Ammon's horn (tissue), 1 donor: ENCODE measurements at regions not wholly inside any gene's neighbourhood (a gene's known extent, or its start where the extent isn't known, plus 50 kb on each side); places are given as distances from the start of the nearest gene placed in this dataset.
A peak's percentile ranks its signal among the peaks of the same experiment; 100 is the strongest.

Experiments used
- DNase-seq: peaks from one replicate; pipeline ENCODE4 v3.0.0-alpha.2; 2016; ENCODE audit warnings: low spot score

DNA sequence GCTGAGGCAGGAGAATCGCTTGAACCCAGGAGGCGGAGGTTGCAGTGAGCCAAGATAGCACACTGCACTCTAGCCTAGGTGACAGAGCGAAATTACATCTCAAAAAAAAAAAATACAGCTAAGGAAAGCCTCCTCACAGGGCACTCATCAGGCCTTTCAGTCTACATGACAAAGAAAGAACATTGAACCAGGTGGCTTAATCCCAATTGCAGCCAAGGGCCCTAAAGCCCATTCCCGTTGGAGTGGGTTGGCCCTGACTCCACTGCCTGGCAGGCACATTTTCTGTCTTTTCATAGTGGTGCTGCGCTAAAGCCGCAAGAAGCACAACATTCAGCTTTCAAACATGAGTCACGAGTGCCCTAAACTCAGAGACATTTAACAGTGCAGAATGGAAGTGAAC lies 372.5 kb downstream of the RNF144A start:
- no peak for DNase-seq

DNA sequence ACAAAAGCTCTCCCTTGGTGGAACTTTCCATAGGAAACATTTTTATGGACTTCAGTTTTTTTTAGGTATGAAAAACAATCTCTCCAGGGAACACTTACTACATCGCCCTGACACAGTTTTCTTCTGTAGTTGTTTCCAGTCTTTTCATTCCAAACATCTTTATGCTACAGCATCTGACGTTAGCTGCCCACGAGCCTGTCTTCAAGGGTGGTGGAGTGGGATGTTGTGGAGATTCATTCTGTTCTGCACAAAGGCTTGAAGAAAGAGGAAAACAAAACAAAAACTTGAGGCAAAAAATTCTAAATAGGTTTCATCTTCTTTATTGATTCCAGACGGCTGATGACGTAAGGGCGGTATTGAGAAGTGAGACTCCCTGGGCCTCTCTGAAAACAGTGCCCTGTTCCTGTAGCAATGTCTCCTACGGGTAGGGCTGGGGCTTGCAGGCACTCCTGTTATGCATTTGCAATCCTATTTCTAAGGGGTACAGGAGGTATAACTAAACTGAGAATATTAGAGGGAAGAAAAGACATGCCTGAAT lies 375.0 kb downstream of the RNF144A start:
- DNase-seq, result no peak

DNA sequence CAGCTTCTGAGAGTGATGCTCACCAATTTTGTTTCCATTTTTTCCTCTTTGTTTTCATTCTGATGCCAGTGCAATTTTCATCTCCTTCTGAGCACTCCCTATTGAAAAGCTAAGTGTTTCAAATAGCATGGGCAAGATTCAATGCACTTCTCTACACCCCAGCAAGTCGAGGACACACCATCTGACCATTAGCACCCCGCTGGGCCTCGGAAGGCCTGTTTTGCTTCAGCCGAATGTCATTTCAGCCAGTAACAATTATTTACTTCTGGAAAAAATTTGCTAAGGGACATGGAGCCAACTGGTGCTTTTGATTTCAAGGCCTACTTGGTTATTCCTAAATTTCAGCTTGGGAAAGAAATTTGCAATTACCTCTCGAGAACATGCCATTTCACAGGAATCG lies 392.4 kb downstream of the RNF144A start:
- no peak for DNase-seq

DNA sequence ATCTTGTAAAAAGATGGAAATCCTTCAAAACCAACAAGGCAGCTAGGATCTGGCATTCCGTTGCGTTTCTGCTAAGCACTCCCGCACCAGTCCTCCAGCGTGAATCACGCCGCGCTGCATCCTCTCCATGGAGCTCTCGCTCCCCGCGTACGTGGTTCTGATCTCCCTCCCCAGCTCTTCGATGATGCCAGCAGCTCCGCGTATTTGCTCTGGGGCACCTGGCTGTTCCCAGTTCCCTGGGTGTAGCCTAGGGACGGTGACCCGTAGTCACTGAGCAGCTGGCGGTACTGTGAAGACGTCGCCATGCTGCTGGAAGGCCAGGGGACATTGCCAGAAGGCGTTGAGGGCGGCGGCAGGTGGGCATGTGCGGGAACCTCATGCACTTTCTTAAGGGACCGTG lies 407.5 kb downstream of the RNF144A start:
- no peak for DNase-seq

GRCh38 chr2:7325186-7325585 lies 408.0 kb downstream of the RNF144A start:
- no peak for DNase-seq

DNA sequence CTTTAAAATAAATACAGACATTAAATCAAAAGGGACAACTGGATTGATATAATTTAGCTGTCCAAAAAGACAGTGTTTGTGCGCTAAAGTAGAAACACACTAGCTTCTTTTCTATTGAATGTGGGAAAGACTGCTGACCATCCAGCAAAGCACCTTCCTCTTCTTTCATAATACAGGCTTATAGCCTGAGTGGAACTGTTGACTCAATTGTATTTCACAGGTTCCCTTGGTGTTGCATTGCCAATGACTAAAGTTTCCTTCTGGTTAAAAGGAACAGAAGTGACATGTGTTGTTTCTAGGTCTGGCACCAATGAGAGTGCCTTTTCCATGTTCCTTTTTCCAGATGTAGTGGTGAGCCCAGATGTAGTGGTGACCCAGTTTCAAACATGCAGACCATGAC lies 412.3 kb downstream of the RNF144A start:
- no peak for DNase-seq

DNA sequence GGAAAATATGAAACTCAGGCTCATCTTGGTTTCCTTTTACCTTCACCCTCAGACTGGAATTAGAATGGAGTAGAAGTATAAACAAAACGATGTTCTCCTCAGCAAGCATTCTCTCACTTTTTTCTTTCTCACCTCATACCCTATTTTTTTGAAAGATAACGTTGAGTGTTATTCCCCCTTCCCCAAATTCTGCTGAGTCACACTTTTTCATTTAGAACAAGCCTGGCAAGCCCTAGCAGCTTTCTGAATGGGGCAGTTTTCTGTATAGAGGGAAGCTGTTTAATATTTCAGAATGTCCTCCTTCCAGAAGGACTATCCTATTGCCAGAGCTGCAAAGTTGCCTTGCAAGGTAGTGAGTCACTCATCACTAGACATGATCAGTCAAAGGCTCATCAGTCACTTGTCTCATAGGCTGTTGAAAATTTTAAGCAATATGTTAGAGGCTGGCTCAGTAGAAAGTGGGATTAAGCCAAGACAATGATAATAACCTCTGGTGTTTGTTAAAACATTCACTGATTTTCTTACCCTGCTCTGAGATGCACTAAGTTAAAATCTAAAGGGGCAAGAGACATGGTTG lies 416.1 kb downstream of the RNF144A start:
- no peak for DNase-seq

GRCh38 chr2:7333960-7334493 lies 416.8 kb downstream of the RNF144A start:
- DNase-seq, result no peak

- DNase-seq, result no peak
Observed at GRCh38 chr2:7338961-7339360, 421.7 kb downstream of the RNF144A start.

DNA sequence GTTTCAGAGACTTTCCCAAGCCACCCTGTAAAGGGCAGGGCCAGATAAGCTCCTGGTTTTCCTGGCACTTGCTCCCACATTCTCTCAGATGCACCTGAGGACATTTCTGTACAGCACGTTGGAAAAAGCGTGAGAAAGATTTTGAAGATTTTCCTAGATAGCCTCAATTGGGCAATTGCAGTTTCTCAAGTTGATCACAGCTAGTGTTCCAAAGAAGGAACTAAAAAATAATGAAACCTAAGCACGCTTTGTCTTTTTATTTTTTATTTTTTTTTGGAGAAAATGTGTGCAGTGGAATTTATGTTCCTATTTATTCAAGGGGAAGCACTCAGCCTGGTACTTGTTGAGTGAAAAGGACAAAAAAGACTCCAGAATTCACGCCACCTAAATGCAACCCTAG lies 429.1 kb downstream of the RNF144A start:
- no peak for DNase-seq

DNA sequence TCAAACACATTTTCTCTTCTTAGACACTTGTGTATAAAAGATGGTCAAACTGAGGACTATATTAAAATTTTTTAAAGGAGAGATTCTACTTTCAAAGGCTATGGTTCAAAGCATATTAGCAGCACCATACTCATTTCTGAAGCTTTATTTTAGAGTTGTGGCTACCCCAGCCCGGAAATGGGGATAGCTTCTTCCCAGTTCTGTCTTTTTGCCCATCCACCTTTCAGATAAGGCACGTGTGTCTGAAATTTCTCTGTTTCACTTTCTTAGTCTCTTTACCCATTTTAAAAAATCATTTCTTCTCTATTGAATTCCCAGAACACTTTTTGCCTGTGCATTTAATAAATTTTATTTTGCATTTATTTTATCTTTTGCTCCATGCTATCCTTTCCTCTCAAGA lies 431.5 kb downstream of the RNF144A start:
- DNase-seq, result no peak

DNA sequence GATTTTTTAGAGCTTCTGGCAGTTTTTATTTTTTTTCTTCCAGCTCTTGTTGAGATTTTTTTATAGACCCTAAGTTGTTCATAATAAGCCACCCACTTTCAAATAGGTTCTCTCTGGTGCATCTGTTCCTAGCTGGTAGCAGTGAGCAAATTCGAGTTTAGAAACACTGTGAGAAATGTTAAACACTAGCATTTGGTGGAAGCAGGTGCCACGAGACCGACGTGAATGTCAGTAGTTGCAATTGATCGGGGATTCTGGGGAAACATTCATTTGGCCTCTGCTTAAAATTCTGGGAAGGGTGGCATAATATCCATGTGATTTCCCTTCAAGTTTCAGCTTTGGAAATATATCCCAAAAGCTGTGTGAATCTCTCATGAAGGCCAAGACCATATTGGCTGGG lies 435.0 kb downstream of the RNF144A start:
- DNase-seq, result peak; percentile 59

DNA sequence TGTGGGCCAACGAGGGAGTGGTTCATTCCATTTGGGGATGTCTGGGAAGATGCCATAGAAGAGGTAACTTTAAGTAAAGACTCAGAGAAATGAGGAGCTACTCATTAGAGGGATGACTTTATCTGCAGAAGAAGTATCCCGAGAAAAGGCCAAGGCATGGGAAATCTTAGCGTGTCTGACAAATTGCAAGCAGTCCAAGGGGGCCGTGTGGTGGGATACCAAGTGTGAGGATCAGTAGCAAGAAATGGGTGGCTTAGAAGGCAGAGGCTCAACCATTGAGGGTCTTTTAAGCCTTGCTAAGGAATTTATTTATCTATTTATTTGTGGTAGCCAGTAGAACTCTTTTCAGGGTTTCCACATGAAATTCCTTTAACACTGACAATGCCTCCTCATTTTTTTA lies 436.4 kb downstream of the RNF144A start:
- DNase-seq, result no peak

GRCh38 chr2:7355781-7356180 lies 438.6 kb downstream of the RNF144A start:
- no peak for DNase-seq

DNA sequence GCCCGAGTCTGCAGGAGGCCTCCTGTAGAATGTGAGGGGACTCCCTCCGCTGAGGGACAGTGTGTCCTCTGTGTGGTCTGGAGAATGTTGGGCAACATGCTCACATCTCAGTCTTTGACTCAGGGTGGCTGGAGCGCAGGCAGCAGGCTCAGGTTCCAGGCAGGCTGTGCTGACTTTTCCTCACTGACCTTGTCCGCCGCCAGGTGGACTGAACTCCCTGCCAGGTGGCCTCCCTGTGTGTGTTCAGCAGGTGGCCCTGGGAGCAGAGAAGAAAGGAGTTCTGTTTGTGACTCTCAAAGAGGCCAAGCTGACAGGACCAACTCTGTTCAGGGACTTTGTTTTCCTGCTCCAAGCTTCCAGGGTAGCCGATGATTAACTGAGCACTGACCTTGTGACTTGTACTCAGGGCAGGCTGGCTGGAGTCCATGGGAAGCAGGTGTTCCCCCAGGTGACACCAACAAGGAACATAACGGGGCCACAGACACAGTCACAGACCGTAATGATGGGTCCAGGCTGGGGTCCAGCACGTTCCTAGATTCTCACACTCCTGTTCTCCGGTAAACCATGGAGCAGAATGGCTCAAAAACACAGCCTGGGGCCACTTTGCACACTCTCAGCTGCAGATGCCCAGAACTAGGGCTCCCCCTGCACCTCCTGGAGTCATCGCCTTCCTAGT lies 439.8 kb downstream of the RNF144A start:
- DNase-seq, result no peak

DNA sequence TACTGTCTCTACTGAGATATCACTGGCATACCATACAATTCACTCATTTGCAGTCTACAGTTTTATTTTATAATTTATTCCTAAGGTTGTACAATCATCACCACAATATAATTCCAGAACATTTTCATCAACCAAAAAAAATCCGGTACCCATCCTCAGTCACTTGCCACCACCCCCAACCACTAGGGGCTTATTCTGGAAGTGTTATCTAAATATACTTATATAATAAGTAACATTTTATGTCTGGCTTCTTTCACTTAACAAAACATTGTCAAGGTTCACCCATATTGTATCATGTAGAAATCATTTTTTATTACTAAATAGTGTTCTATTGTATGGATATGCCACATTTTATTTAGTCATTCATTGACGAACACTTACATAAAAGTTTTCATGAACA lies 440.8 kb downstream of the RNF144A start:
- DNase-seq, result no peak

- DNase-seq, result no peak
Observed at GRCh38 chr2:7358865-7359447, 441.7 kb downstream of the RNF144A start.

DNA sequence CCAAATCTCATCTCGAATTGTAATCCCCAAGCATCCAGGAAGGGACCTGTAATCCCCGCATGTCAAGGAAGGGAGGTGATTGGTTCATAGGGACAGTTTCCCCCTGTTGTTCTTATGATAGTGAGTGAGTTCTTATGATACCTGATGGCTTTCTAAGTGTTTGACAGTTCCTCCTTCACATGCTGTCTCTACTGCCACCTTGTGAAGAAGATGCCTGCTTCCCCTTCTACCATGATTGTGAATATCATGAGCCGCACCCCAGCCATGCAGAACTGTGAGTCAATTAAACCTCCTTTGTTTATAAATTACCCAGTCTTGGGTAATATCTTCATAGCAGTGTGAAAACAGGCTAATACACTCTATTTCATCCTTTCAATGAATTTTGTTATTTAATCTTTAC lies 446.7 kb downstream of the RNF144A start:
- no peak for DNase-seq

GRCh38 chr2:7368211-7368610 lies 451.0 kb downstream of the RNF144A start:
- DNase-seq, result no peak

GRCh38 chr2:7373156-7373555 lies 455.9 kb downstream of the RNF144A start:
- no peak for DNase-seq

DNA sequence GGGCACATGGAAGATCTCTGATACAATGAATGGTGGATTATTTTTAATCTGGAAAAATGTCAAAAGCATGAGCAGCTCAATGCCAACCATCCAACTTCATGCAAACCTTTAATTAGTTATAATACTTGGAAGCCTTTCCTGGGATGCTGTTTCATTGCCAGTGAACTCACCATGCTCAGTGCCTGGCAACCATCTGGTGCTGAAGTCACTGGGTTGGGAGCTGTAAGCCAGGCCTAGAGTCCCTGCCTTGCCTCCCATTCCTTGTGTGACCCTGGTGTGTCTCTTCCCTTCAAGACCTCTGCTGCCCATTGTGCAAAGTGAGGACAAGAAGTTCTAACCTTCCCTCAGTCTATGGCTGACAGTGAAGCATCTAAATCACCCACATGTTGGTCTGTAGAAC lies 458.7 kb downstream of the RNF144A start:
- no peak for DNase-seq

- DNase-seq, result no peak
Observed at GRCh38 chr2:7377916-7378569, 460.8 kb downstream of the RNF144A start.

DNA sequence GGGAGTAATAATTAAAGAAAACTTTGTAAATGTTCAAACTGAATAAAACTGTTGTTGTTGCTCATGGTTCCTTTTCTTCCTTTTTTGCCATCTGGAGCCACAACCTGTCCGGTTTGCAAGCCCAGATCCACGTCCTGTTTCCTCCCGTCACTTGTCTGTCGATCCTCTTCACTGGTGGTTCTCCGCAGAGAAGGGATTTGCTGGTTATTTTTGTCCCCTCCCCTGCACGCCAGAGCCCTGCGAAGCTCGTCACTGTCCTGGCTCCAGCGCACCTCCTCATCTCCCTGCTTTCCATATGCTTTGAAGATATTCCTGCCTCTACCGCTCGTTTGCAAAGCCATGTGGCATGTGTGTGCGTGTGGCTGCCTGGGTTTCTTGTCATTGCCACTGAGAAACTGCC lies 461.4 kb downstream of the RNF144A start:
- peak; percentile 30 for DNase-seq
